ENCODE measurements at regions not wholly inside any gene's neighbourhood (a gene's known extent, or its start where the extent isn't known, plus 50 kb on each side); places are given as distances from the start of the nearest gene placed in this dataset.

- TF ChIP-seq EZH2 (IDR thresholded peaks at IDR 0.05) (no peak), CTCF (IDR thresholded peaks at IDR 0.05 in 2 of 3, conservative IDR thresholded peaks at IDR 0.05 in 1 of 3; ENCODE audit: borderline replicate concordance in 1 of 3, insufficient read depth in 1 of 3, low read depth in 2 of 3, low read length in 2 of 3) (no peak), POLR2AphosphoS5 (IDR thresholded peaks at IDR 0.05; ENCODE audit: low read depth, low read length) (no peak), MAX (IDR thresholded peaks at IDR 0.05) (no peak), SP1 (IDR thresholded peaks at IDR 0.05; ENCODE audit: low read depth) (no peak), EZH2phosphoT487 (IDR thresholded peaks at IDR 0.05; ENCODE audit: borderline replicate concordance) (no peak), ZBTB33 (IDR thresholded peaks at IDR 0.05; ENCODE audit: extremely low read depth, insufficient replicate concordance, low read length) (no peak), CEBPB (IDR thresholded peaks at IDR 0.05; ENCODE audit: low read depth) (no peak), SRF (IDR thresholded peaks at IDR 0.05; ENCODE audit: low read depth) (no peak), SIN3A (IDR thresholded peaks at IDR 0.05; ENCODE audit: low read depth) (no peak), POLR2A (IDR thresholded peaks at IDR 0.05; ENCODE audit: borderline replicate concordance, extremely low read depth, insufficient read depth, insufficient read length) (no peak), ELF1 (IDR thresholded peaks at IDR 0.05; ENCODE audit: borderline replicate concordance, low read depth) (no peak), RAD21 (IDR thresholded peaks at IDR 0.05; ENCODE audit: low read depth) (no peak)
These were observed 63.5 kb downstream of the ENC1 start for GRCh38 chr5:74576941-74577456.
